ENCODE measurements at regions not wholly inside any gene's neighbourhood (a gene's known extent, or its start where the extent isn't known, plus 50 kb on each side); places are given as distances from the start of the nearest gene placed in this dataset.
A peak's percentile ranks its signal among the peaks of the same experiment; 100 is the strongest.
"Not testable (repeated sequence)": the region's sequence is repeated elsewhere in the genome, so short reads cannot be mapped to it uniquely, and the experiment has no call there.

- Histone ChIP-seq H3K4me1 (ENCODE audit: control insufficient read depth, insufficient read depth, low read length, poor library complexity, severe bottlenecking) (no peaks in the 10 kb centered on the region), H3K27ac (ENCODE audit: insufficient read depth, low read length, poor library complexity, severe bottlenecking) (no peak overlapping the region), H3K4me3 (ENCODE audit: insufficient read depth, low read depth, low read length, poor library complexity, severe bottlenecking) (no peak overlapping the region), H3K27me3 (replicated peaks; ENCODE audit: control insufficient read depth, insufficient read depth, low read length, poor library complexity, severe bottlenecking) (no peaks in the 10 kb centered on the region), H3K36me3 (ENCODE audit: control insufficient read depth, insufficient read depth, low read length) (no peaks in the 10 kb centered on the region), H3K9me3 (ENCODE audit: control insufficient read depth, low read length) (no peaks in the 10 kb centered on the region)
- DNase-seq = no peak
Measured at GRCh38 chr10:84004221-84004620, 135.1 kb upstream of the GHITM start.

GRCh38 chr10:84005403-84005802 is 133.9 kb upstream of the GHITM start:
- DNase-seq = no peak
- no peak overlapping the region for H3K27ac ChIP-seq (ENCODE audit: insufficient read depth, low read length, poor library complexity, severe bottlenecking)
- no peaks in the 10 kb centered on the region for H3K36me3 ChIP-seq (ENCODE audit: control insufficient read depth, insufficient read depth, low read length)
- no peaks in the 10 kb centered on the region for H3K27me3 ChIP-seq (replicated peaks; ENCODE audit: control insufficient read depth, insufficient read depth, low read length, poor library complexity, severe bottlenecking)
- no peak overlapping the region for H3K4me3 ChIP-seq (ENCODE audit: insufficient read depth, low read depth, low read length, poor library complexity, severe bottlenecking)
- H3K9me3 ChIP-seq (ENCODE audit: control insufficient read depth, low read length) = no peaks in the 10 kb centered on the region
- H3K4me1 ChIP-seq (ENCODE audit: control insufficient read depth, insufficient read depth, low read length, poor library complexity, severe bottlenecking) = no peaks in the 10 kb centered on the region

- Histone ChIP-seq H3K9me3 (ENCODE audit: control insufficient read depth, low read length) (no peaks in the 10 kb centered on the region), H3K36me3 (ENCODE audit: control insufficient read depth, insufficient read depth, low read length) (no peaks in the 10 kb centered on the region), H3K27me3 (replicated peaks; ENCODE audit: control insufficient read depth, insufficient read depth, low read length, poor library complexity, severe bottlenecking) (no peaks in the 10 kb centered on the region), H3K27ac (ENCODE audit: insufficient read depth, low read length, poor library complexity, severe bottlenecking) (no peak overlapping the region), H3K4me1 (ENCODE audit: control insufficient read depth, insufficient read depth, low read length, poor library complexity, severe bottlenecking) (no peaks in the 10 kb centered on the region), H3K4me3 (ENCODE audit: insufficient read depth, low read depth, low read length, poor library complexity, severe bottlenecking) (no peak overlapping the region)
- DNase-seq = no peak
Measured at GRCh38 chr10:84007482-84007881, 131.8 kb upstream of the GHITM start.

GRCh38 chr10:84008878-84009277 is 130.4 kb upstream of the GHITM start:
- no peaks in the 10 kb centered on the region for H3K36me3 ChIP-seq (ENCODE audit: control insufficient read depth, insufficient read depth, low read length)
- peak in 1 of 3 donors; percentile 1 for DNase-seq
- no peak overlapping the region for H3K27ac ChIP-seq (ENCODE audit: insufficient read depth, low read length, poor library complexity, severe bottlenecking)
- H3K4me3 ChIP-seq (ENCODE audit: insufficient read depth, low read depth, low read length, poor library complexity, severe bottlenecking) = no peak overlapping the region
- H3K9me3 ChIP-seq (ENCODE audit: control insufficient read depth, low read length) = no peaks in the 10 kb centered on the region
- H3K4me1 ChIP-seq (ENCODE audit: control insufficient read depth, insufficient read depth, low read length, poor library complexity, severe bottlenecking) = no peaks in the 10 kb centered on the region
- H3K27me3 ChIP-seq (replicated peaks; ENCODE audit: control insufficient read depth, insufficient read depth, low read length, poor library complexity, severe bottlenecking) = no peaks in the 10 kb centered on the region

GRCh38 chr10:84012431-84012830 is 126.9 kb upstream of the GHITM start:
- H3K4me3 ChIP-seq (ENCODE audit: insufficient read depth, low read depth, low read length, poor library complexity, severe bottlenecking) = no peak overlapping the region
- no peaks in the 10 kb centered on the region for H3K27me3 ChIP-seq (replicated peaks; ENCODE audit: control insufficient read depth, insufficient read depth, low read length, poor library complexity, severe bottlenecking)
- no peaks in the 10 kb centered on the region for H3K36me3 ChIP-seq (ENCODE audit: control insufficient read depth, insufficient read depth, low read length)
- no peak for DNase-seq
- H3K9me3 ChIP-seq (ENCODE audit: control insufficient read depth, low read length) = no peaks in the 10 kb centered on the region
- H3K27ac ChIP-seq (ENCODE audit: insufficient read depth, low read length, poor library complexity, severe bottlenecking) = no peak overlapping the region
- no peaks in the 10 kb centered on the region for H3K4me1 ChIP-seq (ENCODE audit: control insufficient read depth, insufficient read depth, low read length, poor library complexity, severe bottlenecking)

- no peak overlapping the region for H3K4me3 ChIP-seq (ENCODE audit: insufficient read depth, low read depth, low read length, poor library complexity, severe bottlenecking)
- H3K36me3 ChIP-seq (ENCODE audit: control insufficient read depth, insufficient read depth, low read length) = no peaks in the 10 kb centered on the region
- no peak overlapping the region for H3K27ac ChIP-seq (ENCODE audit: insufficient read depth, low read length, poor library complexity, severe bottlenecking)
- H3K4me1 ChIP-seq (ENCODE audit: control insufficient read depth, insufficient read depth, low read length, poor library complexity, severe bottlenecking) = no peaks in the 10 kb centered on the region
- H3K27me3 ChIP-seq (replicated peaks; ENCODE audit: control insufficient read depth, insufficient read depth, low read length, poor library complexity, severe bottlenecking) = no peaks in the 10 kb centered on the region
- DNase-seq = no peak
- H3K9me3 ChIP-seq (ENCODE audit: control insufficient read depth, low read length) = no peaks in the 10 kb centered on the region
Measured at GRCh38 chr10:84012831-84013458, 126.4 kb upstream of the GHITM start.

GRCh38 chr10:84015877-84016595 is 123.3 kb upstream of the GHITM start:
- Histone ChIP-seq H3K4me3 (ENCODE audit: insufficient read depth, low read depth, low read length, poor library complexity, severe bottlenecking) (no peak overlapping the region), H3K27me3 (replicated peaks; ENCODE audit: control insufficient read depth, insufficient read depth, low read length, poor library complexity, severe bottlenecking) (no peaks in the 10 kb centered on the region), H3K9me3 (ENCODE audit: control insufficient read depth, low read length) (no peaks in the 10 kb centered on the region), H3K27ac (ENCODE audit: insufficient read depth, low read length, poor library complexity, severe bottlenecking) (no peak overlapping the region), H3K4me1 (ENCODE audit: control insufficient read depth, insufficient read depth, low read length, poor library complexity, severe bottlenecking) (no peaks in the 10 kb centered on the region), H3K36me3 (ENCODE audit: control insufficient read depth, insufficient read depth, low read length) (no peaks in the 10 kb centered on the region)
- no peak for DNase-seq

GRCh38 chr10:84018826-84019225 is 120.5 kb upstream of the GHITM start:
- H3K27ac ChIP-seq (ENCODE audit: insufficient read depth, low read length, poor library complexity, severe bottlenecking) = no peak overlapping the region
- H3K27me3 ChIP-seq (replicated peaks; ENCODE audit: control insufficient read depth, insufficient read depth, low read length, poor library complexity, severe bottlenecking) = no peaks in the 10 kb centered on the region
- DNase-seq = no peak
- H3K36me3 ChIP-seq (ENCODE audit: control insufficient read depth, insufficient read depth, low read length) = no peaks in the 10 kb centered on the region
- H3K4me1 ChIP-seq (ENCODE audit: control insufficient read depth, insufficient read depth, low read length, poor library complexity, severe bottlenecking) = no peaks in the 10 kb centered on the region
- H3K9me3 ChIP-seq (ENCODE audit: control insufficient read depth, low read length) = no peaks in the 10 kb centered on the region
- H3K4me3 ChIP-seq (ENCODE audit: insufficient read depth, low read depth, low read length, poor library complexity, severe bottlenecking) = no peak overlapping the region

- not testable (repeated sequence) for H3K4me1 ChIP-seq (ENCODE audit: control insufficient read depth, insufficient read depth, low read length, poor library complexity, severe bottlenecking); H3K27me3 ChIP-seq (replicated peaks; ENCODE audit: control insufficient read depth, insufficient read depth, low read length, poor library complexity, severe bottlenecking); DNase-seq; H3K9me3 ChIP-seq (ENCODE audit: control insufficient read depth, low read length); H3K27ac ChIP-seq (ENCODE audit: insufficient read depth, low read length, poor library complexity, severe bottlenecking); H3K4me3 ChIP-seq (ENCODE audit: insufficient read depth, low read depth, low read length, poor library complexity, severe bottlenecking); H3K36me3 ChIP-seq (ENCODE audit: control insufficient read depth, insufficient read depth, low read length)
Measured at GRCh38 chr10:84019854-84020458, 119.4 kb upstream of the GHITM start.

- Histone ChIP-seq H3K27ac (ENCODE audit: insufficient read depth, low read length, poor library complexity, severe bottlenecking) (no peak overlapping the region), H3K36me3 (ENCODE audit: control insufficient read depth, insufficient read depth, low read length) (no peaks in the 10 kb centered on the region), H3K9me3 (ENCODE audit: control insufficient read depth, low read length) (no peaks in the 10 kb centered on the region), H3K4me1 (ENCODE audit: control insufficient read depth, insufficient read depth, low read length, poor library complexity, severe bottlenecking) (no peaks in the 10 kb centered on the region), H3K4me3 (ENCODE audit: insufficient read depth, low read depth, low read length, poor library complexity, severe bottlenecking) (no peak overlapping the region), H3K27me3 (replicated peaks; ENCODE audit: control insufficient read depth, insufficient read depth, low read length, poor library complexity, severe bottlenecking) (no peaks in the 10 kb centered on the region)
- no peak for DNase-seq
Measured at GRCh38 chr10:84026821-84027257, 112.5 kb upstream of the GHITM start.

Data from effector memory CD4-positive, alpha-beta T cell (primary cell).